ENCODE measurements at regions not wholly inside any gene's neighbourhood (a gene's known extent, or its start where the extent isn't known, plus 50 kb on each side); places are given as distances from the start of the nearest gene placed in this dataset.

GRCh38 chr7:17654940-17655339, 285.4 kb downstream of the SNX13 start:
- TF ChIP-seq CTCF (IDR thresholded peaks at IDR 0.05) = no peak
- TF ChIP-seq POLR2A (IDR thresholded peaks at IDR 0.05) = no peak
